ENCODE measurements at regions not wholly inside any gene's neighbourhood (a gene's known extent, or its start where the extent isn't known, plus 50 kb on each side); places are given as distances from the start of the nearest gene placed in this dataset.

DNA sequence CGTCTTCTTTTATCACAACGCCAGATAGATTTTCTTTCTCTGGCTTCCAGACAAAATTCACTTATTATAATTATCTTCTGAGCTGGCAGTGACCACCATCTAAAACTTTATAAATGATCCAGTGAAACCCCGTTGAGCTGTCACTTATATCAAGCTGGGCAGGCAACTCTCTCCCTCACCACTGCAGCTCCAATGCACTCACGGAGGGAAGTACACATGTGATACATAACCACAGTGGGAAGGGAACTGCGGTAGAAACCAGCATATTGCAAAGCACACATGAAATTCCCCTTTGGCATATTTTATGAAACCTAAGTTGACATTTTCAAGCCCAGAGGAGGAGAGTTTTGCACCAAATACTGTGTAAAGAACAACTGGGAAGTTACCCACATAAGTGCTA lies 536.9 kb downstream of the HACE1 start:
- no peak for DNase-seq (ENCODE audit: low read depth)

DNA sequence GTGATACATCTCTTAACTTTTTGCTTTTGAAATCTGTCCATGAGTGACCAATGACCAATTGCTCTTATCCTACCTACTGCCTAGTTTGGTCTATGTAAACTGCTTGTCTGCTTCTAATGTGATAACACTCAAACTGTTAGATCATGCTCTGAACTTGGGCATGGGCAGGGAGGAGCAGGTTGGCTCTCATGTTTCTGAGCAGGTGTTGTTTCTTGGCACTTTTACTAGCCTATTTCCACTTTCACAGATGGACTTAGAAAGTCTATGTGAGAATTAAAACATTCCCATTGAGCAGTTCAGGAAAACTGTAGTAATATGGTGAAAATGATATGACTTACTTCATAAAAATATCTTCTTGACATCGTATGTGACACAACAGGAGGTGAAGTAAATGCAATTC lies 538.4 kb downstream of the HACE1 start:
- no peak for DNase-seq (ENCODE audit: low read depth)

DNA sequence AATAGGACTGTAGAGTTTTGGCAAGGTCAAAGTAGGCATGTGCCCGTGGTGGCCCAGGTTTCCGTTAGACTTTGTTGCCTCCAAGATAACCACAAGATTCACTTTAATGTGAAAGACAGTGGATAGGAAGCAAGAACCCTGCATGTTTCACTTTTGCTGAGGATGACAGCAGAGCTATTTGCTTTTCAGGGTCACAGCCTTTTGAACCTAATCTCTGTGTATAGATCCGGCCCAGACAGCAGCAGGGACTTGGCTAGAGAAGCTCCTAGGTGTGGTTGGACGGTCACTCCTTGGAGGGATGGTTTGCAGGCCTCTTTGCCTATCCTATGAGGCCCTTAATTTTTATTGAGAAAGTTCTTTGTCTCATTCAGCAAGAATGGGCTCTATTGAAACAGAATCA lies 538.8 kb downstream of the HACE1 start:
- DNase-seq (ENCODE audit: low read depth), result no peak

DNA sequence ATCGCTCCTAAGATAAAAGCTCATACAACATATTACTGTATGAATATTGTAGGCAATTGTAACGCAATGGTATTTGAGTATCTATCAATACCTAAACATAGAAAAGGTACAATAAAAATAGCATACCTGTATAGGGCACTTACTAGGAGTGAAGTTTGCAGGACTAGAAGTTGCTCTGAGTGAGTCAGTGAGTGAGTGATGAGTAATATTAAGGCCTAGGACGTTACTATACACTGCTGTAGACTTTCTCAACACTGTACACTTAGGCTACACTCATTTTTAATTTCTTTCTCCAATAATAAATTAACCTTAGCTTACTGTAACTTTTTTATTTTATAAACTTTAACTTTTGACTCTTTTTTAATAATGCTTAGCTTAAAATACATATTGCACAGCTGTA lies 546.9 kb downstream of the HACE1 start:
- no peak for DNase-seq (ENCODE audit: low read depth)

DNA sequence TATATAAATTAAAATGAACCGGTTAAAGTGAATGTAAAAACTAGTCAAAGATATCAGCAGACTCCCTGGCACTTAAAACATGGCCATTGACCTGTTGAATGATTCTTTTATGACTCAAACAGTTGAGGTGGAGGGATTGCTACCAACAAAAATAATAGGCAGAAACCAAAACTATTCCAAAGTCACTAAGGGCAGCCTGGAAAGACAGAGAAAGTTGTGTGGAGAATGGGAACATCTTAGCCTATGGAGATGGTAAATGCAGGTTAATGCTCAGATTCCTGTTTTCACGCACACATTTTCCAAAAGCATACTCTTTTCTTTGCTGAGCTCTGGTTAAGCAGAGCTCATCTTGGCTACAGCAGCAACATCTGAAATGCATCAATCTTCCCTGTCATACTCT lies 553.5 kb downstream of the HACE1 start:
- DNase-seq (ENCODE audit: low read depth), result no peak

DNA sequence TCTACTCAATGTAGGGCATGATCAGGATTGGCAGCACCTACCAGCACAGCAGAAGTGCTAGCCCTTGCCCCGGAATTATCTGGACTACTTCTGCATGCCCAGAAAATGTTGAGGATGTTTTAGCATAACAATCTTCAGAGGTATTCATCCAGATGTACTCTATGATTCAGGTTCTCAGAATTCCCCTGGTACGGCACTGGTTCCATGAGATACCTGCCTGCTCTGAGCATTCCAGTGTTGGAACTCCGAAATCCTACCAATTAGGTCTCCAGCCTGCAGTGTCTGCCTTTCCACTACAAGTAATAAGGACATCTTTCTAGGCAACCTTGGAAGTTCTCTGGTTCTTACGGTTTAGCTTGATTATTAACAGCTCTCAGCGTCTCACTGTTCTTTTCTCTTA lies 554.5 kb downstream of the HACE1 start:
- no peak for DNase-seq (ENCODE audit: low read depth)

DNA sequence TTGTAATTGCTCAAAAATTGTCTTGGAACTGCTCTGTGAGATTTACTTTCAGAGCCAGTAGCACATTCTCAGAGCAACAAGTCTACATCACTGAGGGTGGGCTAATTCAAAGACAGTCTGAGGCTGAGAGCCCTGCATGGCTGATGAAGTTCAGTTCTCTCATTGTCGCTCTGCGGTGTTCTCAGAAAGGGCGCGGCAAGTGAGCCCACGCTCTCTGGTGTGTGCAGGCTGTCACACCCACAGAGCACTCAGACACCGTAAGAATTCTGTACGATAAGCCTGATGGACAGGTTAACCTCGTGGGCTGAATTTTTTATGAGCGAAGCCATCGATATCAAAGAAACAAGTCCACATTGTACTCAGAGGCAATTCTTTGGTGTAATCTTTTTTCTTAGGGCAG lies 557.8 kb downstream of the HACE1 start:
- no peak for DNase-seq (ENCODE audit: low read depth)

DNA sequence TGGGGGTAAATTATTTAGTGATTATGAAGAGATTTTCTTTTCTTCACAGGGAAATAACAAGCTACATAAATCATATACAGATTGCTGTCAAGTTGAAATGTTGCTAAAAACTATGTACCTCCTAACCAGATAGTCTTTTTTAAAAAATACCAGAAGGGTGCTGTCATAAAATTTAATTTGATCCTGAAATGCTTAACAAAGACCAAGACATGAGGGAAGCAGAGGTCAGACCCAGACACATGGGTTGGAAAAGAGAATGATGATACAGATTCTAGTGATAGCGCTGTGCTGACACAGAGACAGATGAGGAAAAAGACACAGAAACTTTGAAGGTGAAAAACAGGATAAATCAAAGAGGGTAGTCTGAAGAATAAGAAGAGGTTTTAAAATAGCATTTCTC lies 573.1 kb downstream of the HACE1 start:
- DNase-seq (ENCODE audit: low read depth), result no peak

DNA sequence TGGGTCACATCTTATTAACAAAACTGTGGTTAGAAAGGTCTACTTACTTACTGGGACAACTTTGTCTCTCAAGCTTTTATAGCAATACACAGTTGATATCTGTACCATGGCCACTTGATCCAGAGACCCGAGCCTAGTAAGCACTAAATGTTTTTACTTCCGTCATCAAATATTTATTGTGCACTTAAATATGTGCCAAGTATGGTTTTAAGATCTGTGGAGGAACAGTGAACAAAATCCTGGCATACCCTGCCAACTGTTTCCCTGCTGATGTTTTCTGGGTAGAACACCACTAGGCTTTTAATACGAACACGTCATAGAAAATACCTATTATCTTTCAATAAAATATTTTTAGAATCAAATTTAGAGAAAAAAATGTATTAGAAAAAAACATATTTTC lies 574.8 kb downstream of the HACE1 start:
- no peak for DNase-seq (ENCODE audit: low read depth)

DNA sequence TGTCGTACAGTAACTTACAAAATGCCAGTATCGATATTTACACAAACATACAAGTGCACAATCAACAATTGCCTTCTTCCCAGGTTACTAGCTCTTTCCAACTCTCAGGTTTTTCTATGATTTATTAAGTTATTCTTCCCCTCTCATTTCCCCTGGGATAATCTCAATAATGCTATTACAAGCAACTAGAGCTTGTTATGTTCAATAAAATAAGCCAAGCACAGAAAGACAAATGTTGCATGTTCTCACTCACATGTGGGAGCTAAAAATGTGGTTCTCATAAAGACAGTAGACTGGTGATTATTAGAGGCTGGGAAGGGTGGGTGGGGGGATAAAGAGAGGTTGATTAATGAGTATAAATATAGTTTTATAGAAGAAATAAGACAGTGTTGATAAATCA lies 577.1 kb downstream of the HACE1 start:
- DNase-seq (ENCODE audit: low read depth), result no peak

DNA sequence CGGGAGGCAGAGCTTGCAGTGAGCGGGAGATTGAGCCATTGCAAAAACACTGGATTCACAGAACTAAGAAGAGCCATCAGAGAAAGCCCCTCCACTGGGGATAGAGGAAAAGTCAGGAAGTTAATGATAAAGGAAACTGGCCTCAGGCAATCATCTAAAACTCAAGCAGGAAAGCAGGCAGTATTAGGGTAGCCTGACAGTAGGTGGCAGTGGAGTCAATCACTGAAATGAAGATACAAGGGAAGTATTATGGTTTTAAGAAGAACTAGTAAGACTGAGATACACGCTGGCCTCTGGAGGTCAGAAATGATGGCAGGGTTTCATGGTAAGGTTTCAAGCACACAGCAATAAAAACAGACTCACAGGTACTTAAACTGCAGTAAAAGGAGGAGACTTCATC lies 578.3 kb downstream of the HACE1 start:
- no peak for DNase-seq (ENCODE audit: low read depth)

DNA sequence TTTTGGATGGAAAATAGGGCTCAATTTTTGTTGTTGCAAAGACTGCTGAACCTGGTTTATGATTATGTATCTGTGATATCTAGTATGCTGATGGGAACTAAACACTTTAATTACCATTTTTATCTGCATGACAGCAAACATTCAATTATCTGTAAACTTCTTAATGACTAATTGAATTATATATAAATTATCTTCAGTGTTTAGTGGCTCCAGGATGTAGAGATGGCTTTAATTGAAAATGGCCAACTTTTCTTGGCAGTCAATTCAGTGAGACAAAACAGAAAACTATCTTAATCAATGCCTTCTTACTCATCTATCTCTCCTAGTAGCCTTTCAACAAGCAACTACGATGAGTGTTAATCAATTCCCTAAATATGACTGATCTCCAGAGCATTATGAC lies 591.3 kb downstream of the HACE1 start:
- DNase-seq (ENCODE audit: low read depth), result no peak

DNA sequence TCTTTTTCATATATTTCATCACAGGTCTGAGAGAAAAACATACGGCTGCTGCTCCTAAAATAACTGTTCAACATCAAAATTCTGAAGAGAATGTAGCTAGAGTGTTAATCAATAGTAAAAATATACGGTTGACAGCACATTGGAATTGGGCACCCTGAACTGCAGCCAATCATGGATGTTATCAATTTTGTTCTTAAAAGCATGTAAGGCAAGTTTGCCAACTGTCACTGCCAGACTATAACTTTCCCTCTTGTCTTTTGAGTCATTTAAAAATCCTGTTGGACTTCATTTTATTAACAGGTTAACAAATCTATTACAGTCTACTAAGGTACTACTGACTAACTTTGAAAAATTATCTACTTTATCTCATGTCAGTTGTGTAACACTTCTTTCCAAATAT lies 592.8 kb downstream of the HACE1 start:
- no peak for DNase-seq (ENCODE audit: low read depth)

DNA sequence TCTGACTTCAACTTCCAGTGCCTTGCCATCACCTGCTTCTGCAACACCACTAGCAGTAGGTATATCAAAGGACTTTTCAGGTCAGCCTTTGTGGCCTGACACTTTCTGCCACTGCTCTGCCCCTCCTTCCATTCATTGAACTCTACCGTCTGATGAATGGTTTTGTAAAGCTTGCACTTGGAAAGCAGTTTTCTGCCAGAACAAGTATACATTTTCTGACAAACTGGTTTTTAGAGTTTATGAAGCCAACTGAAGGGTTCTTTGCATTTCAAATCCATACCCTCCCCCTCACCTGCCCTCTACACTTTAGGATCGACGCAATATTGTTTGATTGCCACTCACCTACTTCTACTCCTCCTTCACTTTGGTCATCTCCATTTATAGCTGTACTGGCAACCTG lies 603.1 kb downstream of the HACE1 start:
- no peak for DNase-seq (ENCODE audit: low read depth)

DNA sequence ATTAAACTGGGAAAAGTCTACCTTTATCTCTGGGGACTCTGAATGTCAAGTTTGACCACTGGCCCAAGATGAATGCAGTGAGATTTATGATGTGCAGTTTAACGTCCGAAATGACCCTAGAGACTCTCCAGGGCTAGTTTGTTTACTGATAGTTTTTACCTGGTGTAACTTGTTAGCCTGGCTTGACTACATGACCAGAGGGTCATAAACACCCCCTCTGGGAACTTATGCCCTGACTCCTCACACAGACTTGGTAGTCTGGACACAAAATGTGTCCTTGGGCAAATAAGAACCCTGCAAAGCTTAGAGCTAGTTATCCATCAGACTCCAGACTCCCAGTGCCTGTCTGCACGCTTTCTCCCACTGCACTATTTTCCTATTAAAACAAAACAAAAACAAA lies 606.5 kb downstream of the HACE1 start:
- DNase-seq (ENCODE audit: low read depth), result no peak

DNA sequence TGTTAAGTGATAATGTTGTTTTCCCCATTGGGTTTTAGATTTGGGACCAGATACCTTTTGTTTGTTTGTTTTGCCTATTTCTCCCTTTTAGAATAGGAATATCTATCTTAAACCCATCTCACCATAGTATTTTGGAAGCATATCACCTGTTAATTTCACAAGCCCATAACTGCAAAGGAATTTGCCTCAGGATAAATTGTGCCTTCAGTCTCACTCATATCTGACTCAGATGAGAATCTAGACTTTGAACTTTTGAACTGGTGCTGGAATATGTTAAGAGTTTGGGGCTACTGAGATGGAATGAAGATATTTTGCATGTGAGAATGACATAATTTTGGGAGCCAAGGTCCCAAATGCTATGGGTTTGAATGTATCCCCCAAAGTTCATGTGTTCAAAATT lies 607.4 kb downstream of the HACE1 start:
- DNase-seq (ENCODE audit: low read depth), result no peak

DNA sequence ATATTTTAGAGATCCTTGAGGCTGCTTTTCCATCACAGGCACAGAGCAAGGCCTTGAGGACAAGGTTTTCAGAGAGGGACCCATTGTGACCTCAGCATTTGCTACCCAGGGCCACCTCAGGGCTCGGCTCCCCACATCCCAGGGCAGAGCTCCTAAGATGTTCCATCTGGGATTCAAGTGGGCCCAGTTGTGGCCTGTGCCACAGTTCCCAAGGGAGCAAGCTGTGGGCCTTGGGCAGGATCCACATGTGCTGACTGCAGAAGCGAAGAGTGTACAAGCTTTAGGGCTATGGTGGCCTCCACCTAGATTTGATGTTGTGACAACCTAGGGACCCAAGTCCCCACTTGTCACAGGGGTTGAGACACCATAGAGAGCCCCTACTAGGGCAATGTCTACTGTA lies 608.1 kb downstream of the HACE1 start:
- DNase-seq (ENCODE audit: low read depth), result no peak

DNA sequence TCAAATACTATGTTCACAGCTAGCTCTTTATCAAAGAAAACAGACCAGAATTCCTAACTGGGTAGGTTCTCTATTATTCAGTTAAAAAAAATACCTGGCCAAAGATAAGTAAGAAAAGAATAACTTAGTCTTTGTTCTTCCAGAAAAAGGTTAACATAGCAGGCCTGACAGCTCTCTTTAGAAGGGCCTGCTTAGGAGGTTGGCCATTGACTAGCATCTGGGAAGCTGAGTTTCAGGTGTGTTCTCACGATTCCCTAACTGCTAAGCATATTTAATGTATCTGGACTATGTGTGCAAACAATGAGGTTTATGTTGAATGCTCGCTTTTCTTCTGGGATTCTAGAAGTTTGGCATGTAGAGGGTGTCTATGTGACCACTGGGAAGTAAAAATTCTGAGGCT lies 618.9 kb downstream of the HACE1 start:
- DNase-seq (ENCODE audit: low read depth), result no peak

DNA sequence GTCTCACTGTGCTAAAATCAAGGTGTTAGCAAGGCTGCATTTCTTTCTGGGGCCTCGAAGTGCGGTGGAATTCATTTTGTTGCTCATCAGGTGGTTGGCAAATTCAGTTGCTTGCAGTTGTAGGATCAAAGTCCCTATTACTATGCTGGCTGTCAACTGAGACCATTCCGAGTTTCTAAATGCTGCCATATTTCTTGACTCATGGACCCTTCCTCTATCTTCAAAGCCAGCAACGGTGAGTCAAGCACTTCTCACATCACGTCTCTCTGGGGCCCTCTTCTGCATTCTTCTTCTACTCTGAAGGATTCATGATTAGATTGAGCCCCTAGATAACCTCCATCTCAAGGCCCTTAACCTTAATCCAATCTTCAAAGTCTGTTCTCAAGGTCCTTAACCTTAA lies 619.7 kb downstream of the HACE1 start:
- no peak for DNase-seq (ENCODE audit: low read depth)

DNA sequence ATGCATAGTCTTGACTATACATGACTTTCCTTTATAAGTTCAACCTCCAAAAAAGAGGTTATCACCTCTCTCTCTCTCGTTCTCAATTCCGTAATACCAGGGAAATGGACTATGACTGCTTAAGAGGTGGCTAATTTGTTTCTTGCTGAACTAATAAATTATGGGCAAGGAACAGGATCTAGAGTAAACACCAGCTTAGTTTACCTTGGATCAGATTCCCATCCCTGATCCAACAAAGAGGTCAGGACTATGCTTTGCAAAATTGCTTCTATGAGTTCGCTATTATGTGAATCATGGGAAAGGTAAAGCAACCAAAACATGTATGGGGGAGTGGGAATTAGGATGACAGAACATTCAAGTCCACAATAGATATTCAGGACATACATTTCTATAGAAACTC lies 630.7 kb downstream of the HACE1 start:
- no peak for DNase-seq (ENCODE audit: low read depth)

DNA sequence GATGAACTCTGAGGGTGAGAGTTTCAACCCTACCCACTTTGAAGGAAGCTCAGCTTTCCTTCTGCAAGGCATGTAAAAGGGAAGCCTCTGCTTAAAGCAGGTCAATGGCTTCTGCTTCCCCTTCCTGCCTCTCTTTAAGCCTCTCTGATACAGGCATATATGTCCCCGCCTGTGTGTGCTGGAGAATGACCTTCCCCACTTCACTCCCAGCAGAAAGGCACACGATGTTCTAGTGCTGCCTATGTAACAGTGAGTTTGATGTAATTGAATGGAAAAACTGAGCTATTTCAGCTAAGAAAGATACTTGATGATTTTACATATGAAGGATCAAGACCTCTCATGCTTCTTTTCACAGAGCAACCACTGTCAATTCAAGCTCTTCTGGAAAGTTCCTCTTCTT lies 632.2 kb downstream of the HACE1 start:
- DNase-seq (ENCODE audit: low read depth), result no peak

DNA sequence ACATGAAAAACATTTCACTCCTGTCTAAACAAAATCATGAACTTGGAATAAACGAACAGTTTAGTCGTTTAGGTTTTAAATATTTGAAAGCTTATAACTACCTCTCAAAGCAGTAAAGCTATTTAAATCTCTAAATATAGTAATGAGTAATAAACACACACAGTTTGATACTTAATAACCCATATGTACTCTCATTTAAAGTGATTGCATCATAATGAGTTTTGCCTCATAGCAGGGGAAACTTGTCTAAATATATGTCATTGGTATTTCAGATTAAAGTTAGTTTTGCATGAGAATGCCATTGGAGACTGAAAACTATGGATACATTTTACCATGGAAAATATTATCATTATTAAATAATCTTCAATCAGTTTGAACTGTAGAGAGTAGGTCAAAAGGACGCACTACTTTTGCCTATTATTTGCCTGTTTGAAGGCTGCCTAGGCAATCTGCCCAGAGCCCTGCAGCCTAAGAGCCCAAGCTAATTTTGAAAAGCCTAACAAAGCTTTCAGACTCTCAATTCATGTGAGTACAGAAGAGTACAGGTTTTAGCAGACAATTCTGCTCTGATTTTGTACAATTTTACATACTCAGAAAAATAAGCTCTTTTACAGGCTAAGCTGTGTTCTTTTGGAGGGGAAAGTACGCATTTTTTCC lies 632.8 kb downstream of the HACE1 start:
- DNase-seq (ENCODE audit: low read depth), result no peak

DNA sequence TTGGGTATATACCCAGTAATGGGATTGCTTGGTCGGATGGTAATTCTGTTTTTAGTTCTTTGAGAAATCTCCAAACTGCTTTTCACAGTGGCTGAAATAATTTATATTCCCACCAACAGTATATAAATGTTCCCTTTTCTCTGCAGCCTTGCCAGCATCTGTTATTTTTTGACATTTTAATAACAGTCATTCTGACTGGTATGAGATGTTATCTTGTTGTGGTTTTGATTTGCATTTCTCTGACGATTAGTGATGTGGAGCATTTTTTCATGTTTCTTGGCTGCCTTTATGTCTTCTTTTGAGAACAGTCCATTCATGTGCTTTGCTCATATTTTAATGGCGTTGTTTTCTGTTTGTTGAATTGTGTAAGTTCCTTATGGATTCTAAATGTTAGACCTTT lies 641.6 kb downstream of the HACE1 start:
- DNase-seq (ENCODE audit: low read depth), result no peak

DNA sequence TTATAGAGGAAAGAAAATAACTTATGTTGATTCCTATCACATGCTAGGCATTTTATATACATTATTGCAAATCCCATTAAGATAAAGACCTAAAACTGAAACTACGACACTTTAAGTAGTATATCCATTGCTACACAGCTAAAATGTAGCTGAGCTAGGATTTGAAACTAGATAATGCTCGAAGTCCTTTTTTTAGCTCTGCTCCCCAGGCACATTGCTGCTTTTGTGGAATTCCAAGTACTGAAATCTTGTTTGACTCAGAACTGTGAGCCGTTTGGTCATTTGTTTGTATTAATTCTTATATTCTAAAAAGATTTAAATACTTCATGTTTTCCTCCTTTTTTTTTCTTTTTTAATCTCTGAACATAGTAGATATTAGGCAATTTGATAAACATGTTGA lies 644.8 kb downstream of the HACE1 start:
- DNase-seq (ENCODE audit: low read depth), result no peak

Measured in HS-27A (cell line).